ENCODE measurements at regions not wholly inside any gene's neighbourhood (a gene's known extent, or its start where the extent isn't known, plus 50 kb on each side); places are given as distances from the start of the nearest gene placed in this dataset.

GRCh38 chr12:102611995-102612394, 131.6 kb upstream of the IGF1 start:
- Histone ChIP-seq H2AFZ (ENCODE audit: low read length) (peak overlapping the region; percentile 43), H3K4me2 (ENCODE audit: insufficient read depth, low read length) (no peak overlapping the region), H3K27ac (ENCODE audit: low read depth, low read length) (no peak overlapping the region), H3K79me2 (ENCODE audit: insufficient read depth, low read length) (no peaks in the 10 kb centered on the region), H4K20me1 (ENCODE audit: insufficient read depth, low read length) (no peaks in the 10 kb centered on the region), H3K36me3 (ENCODE audit: insufficient read depth, low read length) (no peaks in the 10 kb centered on the region), H3K4me3 (ENCODE audit: insufficient read depth, low read length) (no peak overlapping the region), H3K27me3 (ENCODE audit: insufficient read depth, low read length) (no peaks in the 10 kb centered on the region), H3K4me1 (ENCODE audit: insufficient read depth, low read length) (no peaks in the 10 kb centered on the region), H3K9me3 (ENCODE audit: low read depth, low read length) (no peaks in the 10 kb centered on the region)
- TF ChIP-seq CTCF (IDR thresholded peaks at IDR 0.05; ENCODE audit: extremely low read depth, low read depth, low read length) = no peak
- DNase-seq (ENCODE audit: insufficient read length, low spot score, missing footprints) = no peak

- Histone ChIP-seq H3K27me3 (ENCODE audit: insufficient read depth, low read length) (no peaks in the 10 kb centered on the region), H4K20me1 (ENCODE audit: insufficient read depth, low read length) (no peaks in the 10 kb centered on the region), H3K9me3 (ENCODE audit: low read depth, low read length) (no peaks in the 10 kb centered on the region), H3K4me3 (ENCODE audit: insufficient read depth, low read length) (no peak overlapping the region), H3K4me1 (ENCODE audit: insufficient read depth, low read length) (no peaks in the 10 kb centered on the region), H3K36me3 (ENCODE audit: insufficient read depth, low read length) (no peaks in the 10 kb centered on the region), H3K4me2 (ENCODE audit: insufficient read depth, low read length) (no peak overlapping the region), H3K27ac (ENCODE audit: low read depth, low read length) (no peak overlapping the region), H3K79me2 (ENCODE audit: insufficient read depth, low read length) (no peaks in the 10 kb centered on the region), H2AFZ (ENCODE audit: low read length) (peak overlapping the region; percentile 27)
- no peak for DNase-seq (ENCODE audit: insufficient read length, low spot score, missing footprints)
- TF ChIP-seq CTCF (IDR thresholded peaks at IDR 0.05; ENCODE audit: extremely low read depth, low read depth, low read length) = no peak
Measured at GRCh38 chr12:102609996-102610395, 129.6 kb upstream of the IGF1 start.

GRCh38 chr12:102603021-102603420, 122.7 kb upstream of the IGF1 start:
- Histone ChIP-seq H3K79me2 (ENCODE audit: insufficient read depth, low read length) (no peaks in the 10 kb centered on the region), H2AFZ (ENCODE audit: low read length) (no peak overlapping the region), H3K27me3 (ENCODE audit: insufficient read depth, low read length) (no peaks in the 10 kb centered on the region), H3K4me3 (ENCODE audit: insufficient read depth, low read length) (no peak overlapping the region), H3K36me3 (ENCODE audit: insufficient read depth, low read length) (no peaks in the 10 kb centered on the region), H3K4me1 (ENCODE audit: insufficient read depth, low read length) (no peaks in the 10 kb centered on the region), H4K20me1 (ENCODE audit: insufficient read depth, low read length) (no peaks in the 10 kb centered on the region), H3K27ac (ENCODE audit: low read depth, low read length) (no peak overlapping the region), H3K4me2 (ENCODE audit: insufficient read depth, low read length) (no peak overlapping the region), H3K9me3 (ENCODE audit: low read depth, low read length) (no peaks in the 10 kb centered on the region)
- DNase-seq (ENCODE audit: insufficient read length, low spot score, missing footprints) = no peak
- TF ChIP-seq CTCF (IDR thresholded peaks at IDR 0.05; ENCODE audit: extremely low read depth, low read depth, low read length) = no peak

GRCh38 chr12:102602521-102602920, 122.2 kb upstream of the IGF1 start:
- Histone ChIP-seq H3K4me3 (ENCODE audit: insufficient read depth, low read length) (no peak overlapping the region), H2AFZ (ENCODE audit: low read length) (no peak overlapping the region), H3K27ac (ENCODE audit: low read depth, low read length) (no peak overlapping the region), H3K79me2 (ENCODE audit: insufficient read depth, low read length) (no peaks in the 10 kb centered on the region), H4K20me1 (ENCODE audit: insufficient read depth, low read length) (no peaks in the 10 kb centered on the region), H3K9me3 (ENCODE audit: low read depth, low read length) (no peaks in the 10 kb centered on the region), H3K4me1 (ENCODE audit: insufficient read depth, low read length) (no peaks in the 10 kb centered on the region), H3K27me3 (ENCODE audit: insufficient read depth, low read length) (no peaks in the 10 kb centered on the region), H3K36me3 (ENCODE audit: insufficient read depth, low read length) (no peaks in the 10 kb centered on the region), H3K4me2 (ENCODE audit: insufficient read depth, low read length) (no peak overlapping the region)
- no peak for DNase-seq (ENCODE audit: insufficient read length, low spot score, missing footprints)
- TF ChIP-seq CTCF (IDR thresholded peaks at IDR 0.05; ENCODE audit: extremely low read depth, low read depth, low read length) = no peak
